IgD-negative memory B cell (primary cell): ENCODE measurements at regions not wholly inside any gene's neighbourhood (a gene's known extent, or its start where the extent isn't known, plus 50 kb on each side); places are given as distances from the start of the nearest gene placed in this dataset.

Source experiments
- H3K27ac Mint-ChIP-seq, 3 donors: one replicate each; pipeline ENCODE4 v1.8.0; 2020 to 2022; ENCODE audit warnings: mild to moderate bottlenecking in 3 of 3, mixed read lengths in 3 of 3, moderate library complexity in 1 of 3
- H3K27me3 Mint-ChIP-seq: one replicate; pipeline ENCODE4 v1.8.0; 2021; ENCODE audit warnings: mixed read lengths
- H3K36me3 Mint-ChIP-seq: one replicate; pipeline ENCODE4 v1.8.0; 2020; ENCODE audit warnings: mild to moderate bottlenecking, mixed read lengths
- H3K4me1 Mint-ChIP-seq, 3 donors: one replicate each; pipeline ENCODE4 v1.8.0; 2020 to 2022; ENCODE audit warnings: mixed read lengths in 3 of 3, mild to moderate bottlenecking in 1 of 3
- H3K4me3 Mint-ChIP-seq, 4 donors: one replicate each; pipeline ENCODE4 v1.8.0; 2020 to 2022; ENCODE audit warnings: mild to moderate bottlenecking in 4 of 4, mixed read lengths in 4 of 4, moderate library complexity in 3 of 4
- H3K9me3 Mint-ChIP-seq, 3 donors: one replicate each; pipeline ENCODE4 v1.8.0; 2020 to 2021; ENCODE audit warnings: mixed read lengths in 3 of 3, mild to moderate bottlenecking in 1 of 3

GRCh38 chr10:129329385-129330055 is 137.5 kb upstream of the MGMT start:
- Mint-ChIP-seq H3K4me3 (no peak overlapping the region), H3K36me3 (no peaks in the 10 kb centered on the region), H3K4me1 (peaks cover 0 to 2% (median 0%) of the 10 kb centered on the region in 3 donors), H3K27ac (no peak overlapping the region), H3K9me3 (peaks cover 0 to 4% (median 2%) of the 10 kb centered on the region in 3 donors), H3K27me3 (peaks cover 18% of the 10 kb centered on the region)

- Mint-ChIP-seq H3K36me3 (no peaks in the 10 kb centered on the region), H3K4me3 (no peak overlapping the region), H3K27me3 (peaks cover 20% of the 10 kb centered on the region), H3K4me1 (peaks cover 0 to 2% (median 0%) of the 10 kb centered on the region in 3 donors), H3K27ac (no peak overlapping the region), H3K9me3 (peaks cover 0 to 4% (median 2%) of the 10 kb centered on the region in 3 donors)
These were observed 136.8 kb upstream of the MGMT start for GRCh38 chr10:129330211-129330610.

- no peak overlapping the region for H3K4me3 Mint-ChIP-seq
- peaks cover 20% of the 10 kb centered on the region for H3K27me3 Mint-ChIP-seq
- H3K4me1 Mint-ChIP-seq, result peaks cover 0 to 2% (median 0%) of the 10 kb centered on the region in 3 donors
- H3K36me3 Mint-ChIP-seq, result no peaks in the 10 kb centered on the region
- H3K9me3 Mint-ChIP-seq, result peaks cover 0 to 4% (median 2%) of the 10 kb centered on the region in 3 donors
- H3K27ac Mint-ChIP-seq, result no peak overlapping the region
These were observed 135.7 kb upstream of the MGMT start for GRCh38 chr10:129331207-129331838.

- H3K4me3 Mint-ChIP-seq, result no peak overlapping the region
- H3K4me1 Mint-ChIP-seq, result peaks cover 0 to 2% (median 0%) of the 10 kb centered on the region in 3 donors
- peaks cover 20% of the 10 kb centered on the region for H3K27me3 Mint-ChIP-seq
- H3K27ac Mint-ChIP-seq, result no peak overlapping the region
- peaks cover 0 to 4% (median 2%) of the 10 kb centered on the region in 3 donors for H3K9me3 Mint-ChIP-seq
- no peaks in the 10 kb centered on the region for H3K36me3 Mint-ChIP-seq
These were observed 135.2 kb upstream of the MGMT start for GRCh38 chr10:129331839-129332220.

GRCh38 chr10:129332476-129332875 is 134.6 kb upstream of the MGMT start:
- H3K4me3 Mint-ChIP-seq, result no peak overlapping the region
- no peaks in the 10 kb centered on the region for H3K36me3 Mint-ChIP-seq
- peaks cover 20% of the 10 kb centered on the region for H3K27me3 Mint-ChIP-seq
- peaks cover 0 to 2% (median 0%) of the 10 kb centered on the region in 3 donors for H3K4me1 Mint-ChIP-seq
- H3K9me3 Mint-ChIP-seq, result peaks cover 0 to 4% (median 2%) of the 10 kb centered on the region in 3 donors
- no peak overlapping the region for H3K27ac Mint-ChIP-seq

- peaks cover 0 to 4% (median 2%) of the 10 kb centered on the region in 3 donors for H3K9me3 Mint-ChIP-seq
- H3K4me1 Mint-ChIP-seq, result no peaks in the 10 kb centered on the region
- H3K36me3 Mint-ChIP-seq, result no peaks in the 10 kb centered on the region
- H3K27me3 Mint-ChIP-seq, result peaks cover 21% of the 10 kb centered on the region
- H3K27ac Mint-ChIP-seq, result no peak overlapping the region
- H3K4me3 Mint-ChIP-seq, result no peak overlapping the region
These were observed 133.3 kb upstream of the MGMT start for GRCh38 chr10:129333706-129334105.

DNA sequence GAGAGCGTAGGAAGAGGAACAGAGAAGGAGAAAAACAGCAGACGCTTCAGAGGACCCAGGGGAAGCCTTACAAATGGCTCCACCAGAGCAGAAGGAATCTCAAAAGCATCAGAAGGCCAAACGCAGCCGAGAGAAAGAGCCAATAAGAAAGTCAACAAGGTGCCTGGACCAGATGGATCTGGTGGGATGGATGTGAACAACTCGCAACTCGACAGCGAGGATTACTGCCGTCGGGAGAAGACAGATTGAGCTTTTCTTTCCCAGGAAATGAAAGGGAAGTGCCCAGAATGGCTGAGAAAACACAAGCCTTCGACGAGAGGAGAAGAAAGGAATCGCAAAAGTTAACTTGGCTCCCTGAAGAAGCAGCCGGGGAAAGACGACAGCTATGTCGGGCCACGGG is 132.8 kb upstream of the MGMT start:
- H3K9me3 Mint-ChIP-seq, result peaks cover 0 to 4% (median 2%) of the 10 kb centered on the region in 3 donors
- H3K4me1 Mint-ChIP-seq, result no peaks in the 10 kb centered on the region
- no peaks in the 10 kb centered on the region for H3K36me3 Mint-ChIP-seq
- peaks cover 21% of the 10 kb centered on the region for H3K27me3 Mint-ChIP-seq
- H3K27ac Mint-ChIP-seq, result no peak overlapping the region
- no peak overlapping the region for H3K4me3 Mint-ChIP-seq

DNA sequence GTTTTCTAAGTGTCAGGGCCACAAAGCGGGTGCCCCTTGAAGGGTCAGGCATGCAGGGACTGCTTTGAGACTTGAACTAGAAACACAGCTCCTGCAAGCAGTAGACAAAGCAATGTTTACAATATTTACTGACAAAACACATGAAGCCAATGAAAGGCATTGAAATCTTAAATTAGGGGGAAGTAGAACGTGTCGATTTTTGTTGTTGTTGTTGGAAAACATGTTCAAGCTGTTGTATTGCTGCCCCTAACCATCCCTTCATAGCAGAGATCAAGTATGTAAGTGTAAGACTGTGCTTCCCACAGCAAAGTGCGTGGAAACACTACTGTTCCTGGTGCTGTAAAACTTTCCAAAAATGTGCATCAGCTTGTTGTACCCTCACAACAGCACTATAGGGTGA is 131.6 kb upstream of the MGMT start:
- Mint-ChIP-seq H3K9me3 (peaks cover 0 to 4% (median 2%) of the 10 kb centered on the region in 3 donors), H3K36me3 (no peaks in the 10 kb centered on the region)

GRCh38 chr10:129335942-129336341 is 131.1 kb upstream of the MGMT start:
- H3K4me3 Mint-ChIP-seq, result no peak overlapping the region
- H3K4me1 Mint-ChIP-seq, result no peaks in the 10 kb centered on the region
- H3K27ac Mint-ChIP-seq, result no peak overlapping the region
- peaks cover 13% of the 10 kb centered on the region for H3K27me3 Mint-ChIP-seq
- H3K9me3 Mint-ChIP-seq, result peaks cover 0 to 2% (median 1%) of the 10 kb centered on the region in 3 donors
- H3K36me3 Mint-ChIP-seq, result no peaks in the 10 kb centered on the region

More for the DNA sequence above, 131.6 kb upstream of the MGMT start:
- Mint-ChIP-seq H3K4me1 (no peaks in the 10 kb centered on the region), H3K4me3 (no peak overlapping the region), H3K27me3 (peaks cover 19% of the 10 kb centered on the region), H3K27ac (no peak overlapping the region)

DNA sequence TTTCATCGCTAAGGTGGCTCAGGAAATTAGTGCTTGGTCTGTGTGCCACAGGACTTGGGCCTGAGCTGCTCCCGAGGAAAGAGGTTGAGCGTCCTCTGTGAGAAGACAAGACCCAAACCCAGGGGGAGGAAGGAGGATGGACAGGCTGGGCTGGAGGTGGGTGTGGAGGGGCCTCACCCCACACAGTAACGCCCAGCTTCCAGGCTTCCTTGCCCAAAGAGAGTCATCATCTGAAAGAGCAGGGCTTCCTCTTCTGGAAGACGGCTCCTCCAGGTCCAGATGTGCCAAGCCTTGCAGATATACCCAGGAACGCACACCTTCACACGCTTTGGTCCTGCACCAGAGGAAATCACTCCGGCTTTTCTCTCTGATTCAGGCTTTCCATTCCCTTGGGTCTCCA is 127.8 kb upstream of the MGMT start:
- H3K27ac Mint-ChIP-seq, result peak overlapping the region in 1 of 3 donors; percentile 25

DNA sequence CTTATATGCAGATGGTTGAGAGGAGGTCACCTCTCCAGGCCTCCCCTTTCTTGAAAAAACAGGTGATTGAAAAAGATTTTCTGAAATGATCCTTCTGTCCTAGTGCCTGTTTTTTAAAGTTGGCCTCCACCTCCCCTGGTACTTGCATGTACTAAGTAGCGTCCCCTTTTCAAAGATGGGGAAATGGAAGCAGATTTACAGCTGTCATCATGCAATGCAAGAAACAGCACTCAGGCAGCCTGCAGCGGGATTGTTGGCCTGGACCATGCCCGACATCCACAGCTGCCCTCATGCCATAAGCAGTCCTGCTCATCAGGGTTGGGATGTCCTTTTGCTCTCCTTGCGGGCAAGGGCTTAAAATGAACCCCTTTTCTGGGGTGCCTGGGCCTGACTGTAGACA is 127.2 kb upstream of the MGMT start:
- Mint-ChIP-seq H3K36me3 (no peaks in the 10 kb centered on the region), H3K4me3 (no peak overlapping the region), H3K27me3 (peaks cover 3% of the 10 kb centered on the region), H3K27ac (no peak overlapping the region), H3K4me1 (no peaks in the 10 kb centered on the region), H3K9me3 (no peaks in the 10 kb centered on the region)

More for the DNA sequence above, 127.8 kb upstream of the MGMT start:
- Mint-ChIP-seq H3K4me3 (no peak overlapping the region), H3K27me3 (peaks cover 3% of the 10 kb centered on the region), H3K36me3 (no peaks in the 10 kb centered on the region), H3K9me3 (peaks cover 0 to 2% (median 0%) of the 10 kb centered on the region in 3 donors), H3K4me1 (no peaks in the 10 kb centered on the region)

DNA sequence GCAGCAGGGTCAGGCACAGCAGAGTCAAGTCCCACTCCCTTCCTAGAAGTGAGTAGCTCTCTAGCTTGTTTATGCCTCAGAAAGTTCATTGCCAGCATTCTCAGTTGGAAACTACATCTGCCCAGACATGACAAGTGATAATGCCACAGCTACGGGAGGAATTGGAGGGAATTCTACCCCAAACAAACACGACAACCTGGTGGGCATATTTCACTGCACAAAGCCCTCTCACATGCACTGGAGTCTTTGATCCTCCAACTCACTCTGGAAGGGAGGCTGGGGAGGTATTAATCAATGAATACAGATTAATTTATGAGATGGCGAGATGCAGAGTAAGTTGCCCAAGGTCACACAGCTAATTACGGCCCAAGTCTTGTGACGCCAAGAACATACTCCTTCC is 126.0 kb upstream of the MGMT start:
- no peaks in the 10 kb centered on the region for H3K36me3 Mint-ChIP-seq
- H3K27me3 Mint-ChIP-seq, result peaks cover 3% of the 10 kb centered on the region
- no peak overlapping the region for H3K27ac Mint-ChIP-seq
- H3K9me3 Mint-ChIP-seq, result no peaks in the 10 kb centered on the region
- no peaks in the 10 kb centered on the region for H3K4me1 Mint-ChIP-seq
- no peak overlapping the region for H3K4me3 Mint-ChIP-seq

DNA sequence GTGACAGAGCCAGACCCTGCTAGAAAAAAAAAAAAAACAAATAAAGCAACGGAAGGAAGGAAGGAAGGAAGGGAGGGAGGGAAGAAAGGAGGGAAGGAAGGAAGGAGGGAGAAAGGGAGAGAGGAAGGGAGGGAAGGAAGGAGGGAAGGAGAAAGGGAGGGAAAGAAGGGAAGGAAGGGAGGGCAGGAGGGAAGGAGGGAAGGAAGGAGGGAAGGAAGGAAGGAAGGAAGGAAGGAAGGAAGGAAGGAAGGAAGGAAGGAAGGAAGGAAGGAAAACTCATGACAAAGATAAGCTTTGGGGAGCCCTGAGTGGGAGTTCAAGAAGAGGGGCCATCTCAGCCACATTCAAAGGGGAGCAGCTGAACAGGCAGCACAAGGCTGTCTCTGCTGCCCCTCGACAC is 124.7 kb upstream of the MGMT start:
- no peaks in the 10 kb centered on the region for H3K9me3 Mint-ChIP-seq
- no peaks in the 10 kb centered on the region for H3K36me3 Mint-ChIP-seq

GRCh38 chr10:129343141-129343540 is 123.9 kb upstream of the MGMT start:
- Mint-ChIP-seq H3K9me3 (no peaks in the 10 kb centered on the region), H3K4me1 (no peaks in the 10 kb centered on the region), H3K4me3 (no peak overlapping the region), H3K27me3 (peaks cover 2% of the 10 kb centered on the region), H3K36me3 (no peaks in the 10 kb centered on the region), H3K27ac (no peak overlapping the region)

More for the DNA sequence above, 124.7 kb upstream of the MGMT start:
- H3K4me1 Mint-ChIP-seq, result no peaks in the 10 kb centered on the region
- no peak overlapping the region for H3K27ac Mint-ChIP-seq
- H3K4me3 Mint-ChIP-seq, result no peak overlapping the region
- H3K27me3 Mint-ChIP-seq, result peaks cover 3% of the 10 kb centered on the region

DNA sequence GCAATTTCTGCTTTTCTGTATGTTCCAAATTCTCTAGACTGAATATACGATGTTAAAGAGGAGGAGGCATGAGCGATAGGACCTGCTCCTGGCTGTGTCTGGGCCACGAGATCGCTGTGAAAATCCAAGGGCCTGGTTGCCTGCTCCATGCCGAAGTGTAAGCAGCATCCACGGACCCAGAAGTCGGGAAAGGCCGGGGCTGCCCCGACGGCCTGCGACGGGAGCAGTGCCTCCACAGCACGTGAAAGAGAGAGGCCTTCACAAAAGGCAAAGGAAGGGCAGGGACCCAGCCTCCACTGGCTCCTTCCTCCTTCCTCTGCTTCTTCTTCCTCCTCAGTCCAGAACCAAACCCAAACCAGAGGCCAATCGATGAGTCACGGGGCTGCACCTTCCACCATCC is 122.9 kb upstream of the MGMT start:
- Mint-ChIP-seq H3K4me1 (no peaks in the 10 kb centered on the region), H3K27ac (no peak overlapping the region), H3K36me3 (no peaks in the 10 kb centered on the region), H3K27me3 (peaks cover 2% of the 10 kb centered on the region), H3K4me3 (no peak overlapping the region), H3K9me3 (no peaks in the 10 kb centered on the region)
